NCI-H1417 treated with DMSO at 0.1 percent for 48 hours (cell line): ENCODE measurements at regions not wholly inside any gene's neighbourhood (a gene's known extent, or its start where the extent isn't known, plus 50 kb on each side); places are given as distances from the start of the nearest gene placed in this dataset.

Source experiments
- DNase-seq: peaks from one replicate; lab custom pipeline; 2025; lab: John Stamatoyannopoulos, UW

DNA sequence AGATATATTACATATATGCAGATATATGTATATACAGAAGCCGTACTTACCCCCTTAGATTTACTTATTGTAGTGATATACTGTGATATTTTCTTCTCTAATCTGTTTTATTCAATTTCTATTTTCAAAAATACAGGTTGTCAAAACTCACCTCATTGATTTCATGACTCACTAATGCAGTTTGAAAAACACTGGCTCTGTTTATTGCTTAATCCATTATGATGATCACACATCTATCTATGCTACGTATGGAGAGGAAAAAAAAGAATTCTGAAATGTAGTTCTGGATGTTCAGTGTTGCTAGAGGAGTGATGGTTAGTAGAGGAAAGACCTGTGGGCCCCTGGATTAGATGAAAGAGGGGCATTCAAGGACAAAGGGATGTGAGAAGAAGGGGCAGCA lies 121.0 kb upstream of the RPS23 start:
- DNase-seq, result no peak

DNA sequence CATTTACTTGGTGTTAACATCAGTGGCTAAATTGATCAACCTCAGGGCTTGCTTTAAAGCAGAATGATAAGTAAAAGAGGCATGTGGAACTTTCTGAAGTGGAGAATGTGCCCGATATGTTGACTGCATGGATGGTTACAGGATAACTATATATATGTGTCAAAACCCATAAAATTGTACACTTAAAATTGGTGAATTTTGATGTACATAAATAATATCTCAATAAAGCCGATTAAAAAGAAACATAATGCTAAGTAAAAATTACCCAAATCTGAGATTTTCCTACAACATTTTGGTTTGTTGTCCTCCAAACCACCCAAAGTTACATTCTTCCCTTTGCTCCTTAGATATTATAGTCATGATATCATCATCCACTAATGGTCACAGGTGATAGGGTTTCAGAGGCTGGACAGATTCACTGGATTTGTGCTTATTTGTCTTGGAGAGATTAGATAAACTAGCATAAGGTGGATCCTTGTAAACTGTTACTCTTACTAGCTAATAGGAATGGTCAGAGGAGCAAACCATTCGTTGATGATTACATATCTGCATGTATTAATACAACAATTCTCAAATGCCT lies 119.7 kb upstream of the RPS23 start:
- no peak for DNase-seq

DNA sequence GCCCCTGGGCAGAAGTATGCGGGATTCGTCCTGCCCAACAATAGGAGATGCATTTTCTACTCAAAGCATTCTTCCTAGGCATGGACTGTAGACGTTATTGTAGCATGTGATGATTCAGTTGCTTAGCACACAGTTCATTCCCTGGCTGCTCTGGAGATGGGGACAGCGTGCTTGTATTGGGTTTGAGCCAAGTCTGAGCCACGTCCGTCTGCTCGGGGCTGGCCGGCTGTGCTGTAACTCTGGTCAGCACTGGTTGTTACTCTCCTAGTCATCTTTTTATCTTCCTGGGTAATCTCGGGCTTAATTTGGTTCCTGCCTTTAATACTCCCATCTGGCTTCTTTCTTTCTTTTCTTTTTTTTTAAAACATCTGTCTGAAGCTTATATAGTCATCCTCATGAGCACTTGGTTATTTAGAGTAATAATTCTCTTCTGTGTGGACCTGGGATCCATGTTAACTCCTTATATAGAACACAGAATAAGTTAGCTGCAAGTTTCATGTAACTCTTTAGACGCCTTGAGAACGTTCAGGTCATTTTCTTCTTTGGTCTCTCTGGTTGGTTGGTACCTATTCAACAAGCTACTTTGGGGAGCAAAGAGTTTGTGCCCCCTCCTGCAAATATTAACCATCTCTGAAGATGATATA lies 118.8 kb upstream of the RPS23 start:
- DNase-seq, result no peak

DNA sequence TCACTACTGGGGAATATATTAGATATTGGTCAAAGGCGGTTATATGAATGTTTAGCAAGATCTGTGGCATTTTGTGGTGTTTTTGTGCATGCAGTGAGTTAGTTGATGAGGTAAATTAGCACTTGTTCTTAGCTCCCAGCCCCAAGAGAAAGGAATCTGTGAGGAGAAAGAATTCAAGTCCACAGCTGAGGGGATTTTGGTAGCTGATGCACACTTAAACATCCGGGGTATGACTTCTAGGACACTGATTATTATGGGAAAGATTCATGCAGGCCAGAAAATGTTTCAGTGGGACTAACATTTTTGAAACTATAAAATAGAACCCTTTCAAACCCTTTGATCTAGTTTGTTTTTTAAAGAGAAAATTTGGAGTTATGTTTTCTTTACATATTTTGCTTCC lies 118.2 kb upstream of the RPS23 start:
- no peak for DNase-seq

DNA sequence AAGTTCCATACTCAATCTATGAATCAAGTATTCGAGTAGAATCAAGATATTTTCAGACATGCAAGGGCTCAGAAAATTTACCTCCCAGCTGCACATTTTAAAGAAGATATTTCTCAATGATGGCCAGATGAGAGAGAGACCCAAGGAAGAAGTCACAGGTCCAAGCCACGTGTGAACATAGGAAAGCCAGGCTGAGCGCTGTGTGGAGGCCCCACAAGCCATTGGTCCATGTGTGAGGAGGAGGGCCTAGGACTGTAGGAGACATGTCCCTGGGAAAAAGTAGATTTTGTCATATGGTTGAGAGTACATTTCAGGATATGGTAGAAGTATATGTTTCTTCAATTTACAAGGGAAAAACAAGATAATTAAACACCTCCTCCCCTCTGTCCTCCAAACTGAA lies 115.8 kb upstream of the RPS23 start:
- no peak for DNase-seq

DNA sequence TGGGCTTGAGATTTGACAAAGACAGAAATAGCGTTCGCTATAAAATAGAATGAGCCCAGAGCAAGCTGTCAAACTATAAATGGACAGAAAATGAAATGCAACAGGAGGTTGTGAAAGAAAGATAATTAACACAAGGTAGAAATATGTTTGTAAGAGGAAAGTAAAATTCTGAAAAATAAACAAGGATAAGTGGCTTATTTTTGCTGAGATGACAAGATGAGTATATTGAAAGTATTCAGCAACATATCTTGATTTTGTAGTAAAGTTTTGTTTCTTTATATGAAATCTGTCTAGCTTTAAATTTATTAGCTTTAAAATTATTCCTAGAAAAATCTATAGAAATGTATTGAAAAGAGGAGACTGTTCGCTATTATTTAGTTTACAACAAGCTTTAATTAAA lies 111.9 kb upstream of the RPS23 start:
- no peak for DNase-seq

DNA sequence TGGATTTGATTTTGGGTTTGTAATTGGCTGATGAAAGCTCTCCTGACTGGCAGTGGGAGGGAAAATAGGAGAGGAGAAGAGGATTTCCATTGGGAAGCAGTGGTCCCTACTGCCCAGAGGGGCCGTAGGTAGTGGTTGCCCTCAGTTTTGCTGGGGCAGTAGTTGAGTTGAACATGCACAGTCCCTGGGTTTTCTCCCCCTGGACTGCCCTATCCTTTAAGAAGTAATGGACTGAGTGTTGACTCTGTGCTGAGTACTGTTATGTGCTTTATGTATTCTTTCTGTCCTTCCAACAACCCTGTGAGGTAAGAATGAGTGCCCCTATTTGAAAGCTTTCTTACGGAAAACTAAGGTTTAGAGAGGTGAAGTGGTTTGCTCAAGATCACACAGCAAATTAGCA lies 111.2 kb upstream of the RPS23 start:
- no peak for DNase-seq

DNA sequence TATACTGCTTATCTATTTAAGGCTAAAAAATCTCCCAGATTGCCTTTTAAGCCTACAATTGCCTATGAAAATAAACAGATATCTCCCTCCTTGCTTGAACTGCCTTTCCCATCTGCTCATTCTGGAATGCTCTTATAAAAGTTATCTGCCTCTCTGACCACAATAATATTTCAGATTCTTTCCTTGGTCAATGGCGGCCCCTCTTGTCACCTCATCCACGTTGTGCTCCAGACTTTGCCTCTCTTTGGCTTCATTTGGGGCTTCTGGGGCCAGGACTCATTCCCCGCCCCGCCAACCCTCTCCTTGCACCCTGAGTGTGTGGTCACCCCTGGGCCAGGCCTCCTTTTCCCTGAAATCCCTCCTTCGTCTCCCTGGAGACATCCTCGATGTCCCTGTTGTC lies 110.0 kb upstream of the RPS23 start:
- no peak for DNase-seq

DNA sequence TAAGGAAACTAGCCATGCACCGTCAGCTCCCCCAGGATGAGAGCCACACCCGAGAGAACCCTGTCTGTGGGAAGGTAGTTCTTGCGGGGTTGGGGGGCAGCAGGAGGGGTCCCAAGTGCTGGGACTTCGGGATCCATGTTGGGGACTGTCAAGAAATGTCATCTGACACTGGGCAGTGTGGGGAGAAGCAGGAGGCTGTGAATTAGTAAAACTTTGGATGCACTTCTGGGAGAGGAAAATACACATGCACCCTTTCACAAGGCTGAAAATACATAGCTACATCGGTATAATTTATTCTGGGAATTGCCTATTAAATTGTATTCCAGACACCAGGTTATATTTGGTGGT lies 109.6 kb upstream of the RPS23 start:
- DNase-seq, result no peak

DNA sequence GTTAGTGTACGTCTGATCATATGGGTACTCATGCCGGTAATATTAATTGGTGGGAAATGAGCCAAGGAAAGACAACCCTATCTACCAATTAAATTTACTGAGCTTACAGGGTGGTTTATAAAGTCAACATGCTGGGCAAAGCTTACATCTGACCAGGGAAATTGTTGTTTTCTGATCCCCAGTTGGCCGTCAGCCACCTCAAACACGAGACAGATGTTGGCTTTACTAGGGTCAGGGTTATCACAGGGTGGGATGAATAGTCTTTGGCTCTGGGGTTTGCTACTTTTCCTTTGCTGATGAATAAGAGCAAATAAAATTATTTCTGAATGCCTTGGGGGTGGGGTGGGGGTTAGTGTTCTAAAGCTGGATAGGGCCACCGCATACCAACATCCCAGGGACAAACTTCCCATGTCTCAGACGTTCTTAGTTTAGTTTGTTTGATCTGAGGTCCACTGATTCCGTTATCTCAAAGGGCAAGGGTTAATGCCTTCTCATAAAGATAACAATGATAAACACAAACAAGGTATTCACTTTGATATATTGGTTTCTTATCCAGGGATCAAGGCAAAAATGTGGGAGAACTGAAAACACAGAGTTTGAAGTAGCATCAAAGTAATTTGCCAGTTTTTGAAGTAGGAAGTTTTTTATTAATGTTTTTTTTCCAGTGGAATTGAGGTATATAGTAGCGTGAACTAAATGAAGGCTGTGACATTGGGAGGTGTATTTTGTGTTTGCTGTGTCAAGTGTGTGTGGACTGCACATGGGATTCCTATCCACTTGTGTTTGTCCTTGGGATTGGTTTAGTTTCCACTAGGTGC lies 109.1 kb upstream of the RPS23 start:
- peak; percentile 43 for DNase-seq

DNA sequence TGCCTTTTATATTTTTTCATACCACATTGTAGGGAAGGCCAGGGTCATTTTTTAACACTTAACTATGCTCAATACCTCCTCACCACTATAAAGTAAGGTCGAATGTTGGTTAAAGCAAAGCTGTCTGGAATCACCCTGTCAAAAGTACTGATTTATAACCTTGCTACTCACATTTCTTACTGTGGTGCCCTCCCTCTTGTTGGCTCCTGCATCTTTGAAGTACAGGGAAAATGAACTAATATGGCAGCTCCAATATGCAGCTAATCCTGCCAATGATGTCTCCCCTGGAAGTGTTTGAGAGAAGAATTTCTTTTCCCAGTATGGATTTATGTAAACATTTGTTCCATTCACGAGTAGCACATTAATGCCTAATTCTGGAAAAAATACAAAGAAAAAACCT lies 108.4 kb upstream of the RPS23 start:
- DNase-seq, result no peak

DNA sequence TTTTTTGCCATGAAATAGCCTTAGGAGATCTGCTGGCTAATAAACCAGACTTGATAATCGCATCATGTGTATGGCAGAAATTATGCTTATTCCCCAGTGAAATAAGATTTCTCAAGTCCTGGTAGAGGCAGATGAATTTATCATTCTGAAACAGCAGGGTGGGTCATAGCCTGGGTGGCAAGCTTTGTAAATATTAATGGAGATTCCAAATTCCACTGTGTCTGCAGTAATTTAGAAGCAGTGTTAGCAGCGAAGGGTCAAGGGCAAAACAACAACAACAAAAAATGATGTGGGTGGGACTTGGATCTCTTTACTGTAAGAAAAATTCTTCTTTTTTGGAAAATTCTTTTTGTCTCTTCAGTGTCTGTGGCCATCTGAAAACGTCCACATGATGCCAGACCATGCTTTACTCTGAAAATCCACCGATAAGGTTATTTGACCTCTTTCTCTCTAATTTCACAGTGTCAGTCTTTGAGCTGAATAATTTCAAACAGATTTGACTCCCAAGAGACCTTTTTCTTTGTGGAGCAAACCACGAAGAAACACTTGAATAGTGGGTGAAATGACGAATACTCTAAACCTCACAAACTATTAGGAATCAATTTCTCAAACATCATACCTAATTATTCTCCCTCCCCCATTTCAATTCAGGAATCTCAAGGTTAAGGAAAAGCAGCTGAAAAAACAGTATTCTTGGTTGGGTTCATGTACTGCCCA lies 106.0 kb upstream of the RPS23 start:
- DNase-seq, result no peak

DNA sequence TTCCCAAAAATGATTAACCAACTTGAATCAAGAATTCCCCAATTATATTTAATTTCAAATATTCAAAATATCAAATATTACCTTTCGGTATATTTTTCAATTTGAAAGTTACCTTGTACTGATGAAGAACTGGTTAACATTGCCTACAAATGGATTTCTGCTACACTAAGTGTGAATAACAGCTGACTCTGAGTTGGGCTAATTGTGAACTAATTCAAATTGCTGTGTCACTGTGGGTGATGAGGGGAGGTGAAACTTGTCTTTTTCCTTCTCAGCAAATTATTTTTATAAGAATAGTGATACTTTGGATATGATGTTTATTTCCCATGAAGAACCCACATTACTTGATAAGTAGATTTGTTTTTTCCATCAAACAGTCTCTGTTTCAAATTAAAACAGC lies 103.4 kb upstream of the RPS23 start:
- DNase-seq, result no peak

DNA sequence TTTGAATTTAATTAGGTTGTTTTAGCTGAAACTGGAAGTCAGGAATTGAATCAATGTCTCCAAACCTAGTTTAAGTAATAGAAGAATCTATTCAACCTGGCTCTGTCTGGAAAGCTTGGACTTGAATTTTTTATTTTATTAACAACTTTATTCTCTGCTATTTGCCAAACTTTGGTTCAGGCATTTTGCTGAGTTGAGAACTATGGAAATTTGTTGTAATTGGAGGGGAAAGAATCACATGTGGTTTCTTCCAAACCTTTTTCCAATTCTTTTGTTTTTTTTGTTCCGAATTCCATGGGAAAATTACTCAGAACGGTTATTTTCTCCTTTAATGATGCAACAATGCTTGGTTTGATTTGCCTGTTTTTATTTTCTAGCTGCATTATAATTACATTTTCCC lies 98.2 kb upstream of the RPS23 start:
- no peak for DNase-seq

DNA sequence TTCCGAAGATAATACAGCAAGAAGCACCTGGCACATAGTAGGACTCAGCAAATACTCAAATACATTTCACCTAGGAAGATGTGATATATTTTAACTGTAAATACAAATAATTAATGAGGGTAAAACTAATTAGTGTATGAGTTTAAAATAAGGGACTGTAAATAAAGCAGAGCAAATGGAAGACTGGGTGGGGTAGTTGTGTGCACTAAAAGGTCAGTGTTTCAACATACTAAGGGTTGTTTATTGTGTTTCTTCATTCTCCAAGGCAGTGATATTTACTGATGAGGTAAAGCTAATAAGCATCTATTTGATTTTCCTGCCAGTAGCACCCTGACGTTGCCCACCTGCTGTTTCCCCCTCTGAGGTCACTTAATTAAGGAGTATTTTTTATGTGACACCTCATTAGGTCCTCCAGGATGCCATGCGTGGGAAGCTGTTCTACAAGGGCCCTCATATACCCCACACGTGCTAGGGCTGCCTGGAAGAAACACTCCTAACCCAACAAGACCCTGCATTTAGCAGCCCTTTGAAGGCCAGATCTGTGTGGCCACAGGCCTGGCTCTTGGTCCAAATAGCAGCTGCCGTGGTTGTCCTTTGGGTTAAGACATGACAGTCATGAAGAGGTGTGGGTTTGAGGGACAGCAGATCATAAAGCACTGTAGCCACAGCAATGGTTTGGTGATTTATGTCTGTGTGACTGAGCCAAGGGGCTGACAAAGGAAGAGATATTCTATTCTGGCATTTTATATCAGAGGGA lies 97.5 kb upstream of the RPS23 start:
- DNase-seq, result peak; percentile 42

DNA sequence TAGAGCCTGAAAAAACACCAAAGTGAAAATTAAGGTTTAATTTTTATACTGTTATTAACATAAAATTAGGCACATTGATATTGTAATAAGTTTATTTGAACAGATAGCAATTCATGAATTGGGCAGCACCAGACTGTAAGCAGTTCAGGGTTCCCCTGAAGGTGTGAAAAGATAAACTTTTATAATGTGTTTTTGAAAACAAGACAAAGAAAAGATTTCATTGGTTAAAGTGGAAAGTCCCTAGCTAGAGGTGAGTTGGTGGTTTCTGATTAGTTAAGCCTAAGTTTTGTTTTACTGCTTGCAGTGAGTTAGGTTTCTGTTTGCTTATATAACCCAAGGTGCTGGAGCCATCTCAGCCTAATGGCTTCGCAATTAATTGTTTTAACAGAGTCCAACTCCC lies 96.5 kb upstream of the RPS23 start:
- no peak for DNase-seq

DNA sequence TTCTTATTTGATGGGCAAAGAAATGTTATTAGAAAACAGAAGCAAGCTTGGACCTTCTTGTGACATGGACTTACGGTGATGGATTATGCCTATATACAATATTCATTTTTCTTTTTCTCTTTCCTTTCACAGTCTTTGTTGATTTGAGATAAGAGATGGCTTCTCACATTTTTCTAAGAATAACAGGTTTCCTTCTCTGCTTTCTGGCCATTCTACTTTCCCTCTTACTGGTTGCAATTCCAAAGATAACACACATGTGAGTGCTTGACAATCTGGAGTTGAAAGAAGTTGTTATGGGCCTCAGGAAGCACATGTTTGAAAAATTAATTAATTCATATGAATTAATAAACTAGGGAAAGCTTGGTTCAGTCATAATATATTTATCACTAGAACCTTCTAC lies 89.8 kb upstream of the RPS23 start:
- DNase-seq, result no peak

DNA sequence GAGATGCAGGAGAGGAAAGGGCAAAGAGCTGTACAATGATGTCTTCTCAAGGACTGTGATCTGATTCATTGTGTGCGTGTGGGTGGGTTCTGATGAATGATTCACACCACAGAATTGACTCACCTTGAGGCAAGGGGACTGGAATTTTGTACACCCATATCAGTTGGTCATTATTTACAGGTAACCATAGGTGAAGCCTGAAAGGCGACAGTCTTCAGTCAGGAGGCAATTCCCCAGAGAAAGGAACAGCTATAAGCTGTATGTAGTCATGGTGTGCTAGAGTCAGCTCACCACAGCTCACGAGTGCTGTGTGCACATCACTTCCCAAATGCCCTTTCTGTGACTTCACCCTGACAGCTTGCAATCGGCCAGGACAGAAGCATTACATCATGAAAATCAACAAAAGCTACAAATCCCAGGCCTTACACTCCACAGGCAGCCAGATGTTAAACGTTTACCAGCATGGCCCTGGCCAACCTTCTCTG lies 87.6 kb upstream of the RPS23 start:
- DNase-seq, result no peak

DNA sequence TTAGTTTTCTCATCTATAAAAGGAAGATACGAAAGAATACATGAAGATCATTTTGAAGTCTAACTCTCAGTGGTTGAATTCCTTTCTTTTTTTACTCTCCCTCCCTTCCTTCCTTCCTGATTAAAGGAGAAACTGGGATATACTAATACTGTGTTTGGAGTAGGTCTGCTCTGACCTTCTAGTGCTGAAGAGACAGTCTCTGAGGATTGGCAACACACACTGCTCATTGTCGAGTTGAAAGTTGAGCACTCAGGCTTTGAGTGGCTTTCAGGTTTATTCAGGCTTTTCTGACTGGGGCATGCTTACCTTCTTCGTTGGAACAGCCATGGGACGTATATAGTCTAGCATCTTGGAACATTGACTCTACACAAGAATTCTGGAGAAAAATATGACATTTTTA lies 86.9 kb upstream of the RPS23 start:
- no peak for DNase-seq

DNA sequence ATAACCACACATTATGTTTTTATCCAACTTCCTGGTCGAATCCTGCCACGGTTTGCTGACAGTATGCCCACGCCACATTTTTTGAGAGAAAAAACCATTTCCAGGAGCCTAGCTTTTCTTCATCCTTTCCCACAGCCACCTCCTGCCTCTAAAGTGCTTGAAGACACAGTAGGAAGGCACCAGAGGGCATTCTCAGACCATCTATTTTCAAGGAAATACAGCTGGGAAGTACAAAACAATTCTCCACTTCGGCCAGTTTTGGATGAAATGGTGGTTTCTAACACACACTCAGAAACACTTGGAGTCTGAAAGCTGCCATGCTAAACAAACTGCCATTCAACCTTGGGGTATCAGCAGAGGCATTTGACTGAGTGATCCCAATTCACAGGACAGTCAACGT lies 86.3 kb upstream of the RPS23 start:
- DNase-seq, result no peak

DNA sequence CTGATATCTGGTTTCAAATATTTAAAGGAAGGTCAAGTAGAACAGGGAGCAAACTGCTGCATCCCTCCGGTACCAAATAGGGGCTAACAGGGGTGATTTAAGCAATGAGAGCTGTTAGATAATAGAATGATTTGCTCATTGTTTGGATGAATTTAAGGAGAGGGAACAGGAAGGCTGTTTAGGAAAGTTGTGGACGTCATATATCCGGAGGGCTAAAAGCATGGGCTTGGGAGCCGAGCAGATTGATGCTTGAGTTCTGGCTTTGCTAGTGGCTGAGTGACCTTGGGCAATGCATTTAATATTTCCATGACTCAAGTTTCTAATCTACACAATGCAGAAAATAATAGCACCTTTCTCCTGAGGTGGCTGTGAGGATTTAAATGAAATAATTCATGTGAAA lies 85.4 kb upstream of the RPS23 start:
- no peak for DNase-seq

DNA sequence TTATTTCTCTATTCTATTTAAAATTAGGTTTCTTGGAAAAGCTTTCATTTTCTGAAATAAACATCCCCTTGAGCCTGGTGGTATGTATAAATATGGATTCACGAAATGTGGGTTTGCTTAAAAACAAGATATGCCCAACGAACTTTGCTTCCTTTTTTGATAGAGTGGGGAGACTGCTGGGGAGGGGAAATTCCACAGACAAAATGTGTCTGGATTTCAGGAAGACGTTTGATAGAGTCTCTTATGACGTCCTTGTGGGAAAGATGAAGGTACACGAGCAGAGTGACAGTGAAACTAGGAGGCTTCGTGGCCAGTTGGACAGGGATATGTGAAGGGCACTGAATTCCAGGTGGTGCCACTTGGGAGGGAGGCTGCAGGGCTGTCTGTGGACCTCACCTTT lies 84.5 kb upstream of the RPS23 start:
- DNase-seq, result no peak
